H1 (cell line): ENCODE measurements at regions not wholly inside any gene's neighbourhood (a gene's known extent, or its start where the extent isn't known, plus 50 kb on each side); places are given as distances from the start of the nearest gene placed in this dataset.

Source experiments
- ATF2 ChIP-seq: IDR thresholded peaks from 2 replicates; pipeline ENCODE4 v1.6.1; 2012; ENCODE audit warnings: low read length, inconsistent platforms
- CEBPB ChIP-seq: IDR thresholded peaks from 2 replicates; pipeline ENCODE4 v1.6.1; 2012; ENCODE audit warnings: low read depth, low read length
- CTCF ChIP-seq, 3 experiments: IDR thresholded peaks; 1 replicate in 2 of 3; 2 replicates in 1 of 3; pipeline versions ENCODE4 v1.5.1 to v1.6.1; 2011; ENCODE audit warnings: low read length in 3 of 3, mild to moderate bottlenecking in 3 of 3, inconsistent platforms in 2 of 3, low read depth in 1 of 3, moderate library complexity in 1 of 3; ENCODE audit not compliant: insufficient read depth in 1 of 3; ENCODE audit errors: control extremely low read depth in 1 of 3
- EZH2 ChIP-seq: fragments of 200-600 bp; sonication (generic); IDR thresholded peaks from 2 replicates; pipeline ENCODE4 v1.7.1; 2012; ENCODE audit warnings: low read depth, mild to moderate bottlenecking, moderate library complexity, low read length, inconsistent platforms; ENCODE audit not compliant: severe bottlenecking
- POLR2A ChIP-seq, 2 experiments: IDR thresholded peaks; 1 replicate in 1 of 2; 2 replicates in 1 of 2; pipeline ENCODE4 v1.6.1; 2011; ENCODE audit warnings: low read depth in 2 of 2, low read length in 2 of 2, mild to moderate bottlenecking in 2 of 2; ENCODE audit errors: control extremely low read depth in 1 of 2
- RAD21 ChIP-seq, 2 experiments: IDR thresholded peaks in 1 of 2; conservative IDR thresholded peaks in 1 of 2; 2 replicates each; pipeline ENCODE4 v1.6.1; 2011; ENCODE audit warnings: low read depth in 2 of 2, low read length in 2 of 2, improper control_type of control experiment in 1 of 2, inconsistent platforms in 1 of 2, mild to moderate bottlenecking in 1 of 2, moderate library complexity in 1 of 2
- SP2 ChIP-seq: IDR thresholded peaks from 2 replicates; pipeline ENCODE4 v1.6.1; 2012; ENCODE audit warnings: mild to moderate bottlenecking, low read length, inconsistent platforms
- SUZ12 ChIP-seq: fragments of 200-600 bp; sonication (generic); IDR thresholded peaks from 2 replicates; pipeline ENCODE4 v1.6.1; 2012; ENCODE audit warnings: mild to moderate bottlenecking, inconsistent platforms, low read length, moderate library complexity, mixed read lengths
- TAF1 ChIP-seq: IDR thresholded peaks from 2 replicates; pipeline ENCODE4 v1.6.1; 2011; ENCODE audit warnings: mild to moderate bottlenecking, low read depth, low read length
- USF2 ChIP-seq: IDR thresholded peaks from 2 replicates; pipeline ENCODE4 v1.6.1; 2011; ENCODE audit warnings: low read length, improper control_type of control experiment

DNA sequence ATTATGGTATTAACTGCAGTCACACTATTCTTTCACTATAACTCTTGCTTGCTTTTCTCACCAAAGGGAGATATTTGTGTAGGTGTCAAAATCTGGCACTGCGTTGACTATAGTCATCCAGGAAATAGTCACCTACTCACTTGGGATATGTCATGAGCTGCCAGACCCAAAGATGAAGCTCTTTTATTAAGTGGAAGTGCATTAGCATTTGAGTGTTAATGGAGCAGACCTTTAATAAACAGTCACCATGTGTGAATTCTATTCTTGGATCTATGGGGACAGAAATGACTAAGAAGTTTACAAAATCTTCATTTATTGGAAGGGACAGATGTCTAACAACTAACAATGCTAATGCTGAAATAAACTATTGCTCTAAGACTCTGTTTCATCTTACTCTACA lies 130.1 kb upstream of the NEDD9 start:
- TF ChIP-seq CTCF (IDR thresholded peaks at IDR 0.05; ENCODE audit: control extremely low read depth in 1 of 3, insufficient read depth in 1 of 3, low read depth in 1 of 3, low read length in 3 of 3) (no peak), TAF1 (no peak), CEBPB (no peak), SP2 (no peak), USF2 (no peak), EZH2 (no peak), SUZ12 (no peak), RAD21 (IDR thresholded peaks at IDR 0.05 in 1 of 2, conservative IDR thresholded peaks at IDR 0.05 in 1 of 2; ENCODE audit: low read depth in 2 of 2, low read length in 2 of 2) (no peak), ATF2 (no peak), POLR2A (IDR thresholded peaks at IDR 0.05; ENCODE audit: control extremely low read depth in 1 of 2, low read depth in 2 of 2, low read length in 2 of 2) (no peak)
